ENCODE measurements at regions not wholly inside any gene's neighbourhood (a gene's known extent, or its start where the extent isn't known, plus 50 kb on each side); places are given as distances from the start of the nearest gene placed in this dataset.

GRCh38 chr11:112541140-112542046, 280.7 kb upstream of the PLET1 start:
- TF ChIP-seq, protein P1, sequence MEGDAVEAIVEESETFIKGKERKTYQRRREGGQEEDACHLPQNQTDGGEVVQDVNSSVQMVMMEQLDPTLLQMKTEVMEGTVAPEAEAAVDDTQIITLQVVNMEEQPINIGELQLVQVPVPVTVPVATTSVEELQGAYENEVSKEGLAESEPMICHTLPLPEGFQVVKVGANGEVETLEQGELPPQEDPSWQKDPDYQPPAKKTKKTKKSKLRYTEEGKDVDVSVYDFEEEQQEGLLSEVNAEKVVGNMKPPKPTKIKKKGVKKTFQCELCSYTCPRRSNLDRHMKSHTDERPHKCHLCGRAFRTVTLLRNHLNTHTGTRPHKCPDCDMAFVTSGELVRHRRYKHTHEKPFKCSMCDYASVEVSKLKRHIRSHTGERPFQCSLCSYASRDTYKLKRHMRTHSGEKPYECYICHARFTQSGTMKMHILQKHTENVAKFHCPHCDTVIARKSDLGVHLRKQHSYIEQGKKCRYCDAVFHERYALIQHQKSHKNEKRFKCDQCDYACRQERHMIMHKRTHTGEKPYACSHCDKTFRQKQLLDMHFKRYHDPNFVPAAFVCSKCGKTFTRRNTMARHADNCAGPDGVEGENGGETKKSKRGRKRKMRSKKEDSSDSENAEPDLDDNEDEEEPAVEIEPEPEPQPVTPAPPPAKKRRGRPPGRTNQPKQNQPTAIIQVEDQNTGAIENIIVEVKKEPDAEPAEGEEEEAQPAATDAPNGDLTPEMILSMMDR (IDR thresholded peaks at IDR 0.05) = no peak
- no peak for TF ChIP-seq ZFX (IDR thresholded peaks at IDR 0.05; ENCODE audit: borderline replicate concordance)
